ENCODE measurements at regions not wholly inside any gene's neighbourhood (a gene's known extent, or its start where the extent isn't known, plus 50 kb on each side); places are given as distances from the start of the nearest gene placed in this dataset.

- H3K36me3 Mint-ChIP-seq, result no peaks in the 10 kb centered on the region
- H2AFZ ChIP-seq (ENCODE audit: insufficient read depth, low read depth, low read length, poor library complexity, severe bottlenecking), result no peak overlapping the region
- no peak overlapping the region for H3K4me3 Mint-ChIP-seq
- no peaks in the 10 kb centered on the region for H3K36me3 ChIP-seq (replicated peaks in 1 of 2; ENCODE audit: control insufficient read depth in 1 of 2, insufficient read depth in 2 of 2, low read length in 2 of 2)
- H4K20me1 ChIP-seq (ENCODE audit: insufficient read depth, low read length), result no peaks in the 10 kb centered on the region
- H3K27me3 ChIP-seq (ENCODE audit: control insufficient read depth in 2 of 2, insufficient read depth in 2 of 2, low read length in 2 of 2), result no peaks in the 10 kb centered on the region
- H3K4me2 ChIP-seq (replicated peaks; ENCODE audit: extremely low read depth, low read length, poor library complexity, severe bottlenecking), result no peak overlapping the region
- TF ChIP-seq CTCF (IDR thresholded peaks at IDR 0.05), result no peak
- no peaks in the 10 kb centered on the region for H3K4me1 Mint-ChIP-seq
- H3K9ac ChIP-seq (ENCODE audit: insufficient read depth, low read length, poor library complexity, severe bottlenecking), result no peak overlapping the region
- no peak overlapping the region for H3K27ac ChIP-seq (ENCODE audit: low read depth in 1 of 2, low read length in 2 of 2)
- no peaks in the 10 kb centered on the region for H3K4me1 ChIP-seq (ENCODE audit: control insufficient read depth in 1 of 2, insufficient read depth in 2 of 2, low read length in 2 of 2)
- H3K9me3 ChIP-seq (replicated peaks in 1 of 2; ENCODE audit: control insufficient read depth in 1 of 2, insufficient read depth in 1 of 2, low read length in 2 of 2), result peaks cover 0 to 22% of the 10 kb centered on the region in 2 donors
- intact Hi-C loops (cut with micrococcal nuclease), result no loop called here
- peaks cover 6 to 24% (median 13%) of the 10 kb centered on the region in 7 donors for H3K9me3 Mint-ChIP-seq
- no peak overlapping the region for H3K27ac Mint-ChIP-seq
- 90% methylated on average over 3 of the region's 6 CpGs for WGBS (ENCODE audit: insufficient coverage)
- H3K4me3 ChIP-seq (replicated peaks in 1 of 3; ENCODE audit: low read depth in 2 of 3, low read length in 3 of 3), result no peak overlapping the region
- H3K79me2 ChIP-seq (ENCODE audit: insufficient read depth, low read length), result no peaks in the 10 kb centered on the region
- no peak for DNase-seq
- peaks cover 0 to 2% (median 0%) of the 10 kb centered on the region in 3 donors for H3K27me3 Mint-ChIP-seq (ENCODE audit: low read depth in 3 of 3)
Measured at GRCh38 chr4:129394635-129395034, 298.7 kb downstream of the C4orf33 start.

GRCh38 chr4:129403848-129404247 lies 307.9 kb downstream of the C4orf33 start:
- Histone ChIP-seq H3K4me3 (replicated peaks in 1 of 3; ENCODE audit: low read depth in 2 of 3, low read length in 3 of 3) (no peak overlapping the region), H3K27ac (ENCODE audit: low read depth in 1 of 2, low read length in 2 of 2) (no peak overlapping the region), H3K9me3 (replicated peaks in 1 of 2; ENCODE audit: control insufficient read depth in 1 of 2, insufficient read depth in 1 of 2, low read length in 2 of 2) (peaks cover 0 to 3% of the 10 kb centered on the region in 2 donors), H3K79me2 (ENCODE audit: insufficient read depth, low read length) (no peaks in the 10 kb centered on the region), H3K4me1 (ENCODE audit: control insufficient read depth in 1 of 2, insufficient read depth in 2 of 2, low read length in 2 of 2) (no peaks in the 10 kb centered on the region), H4K20me1 (ENCODE audit: insufficient read depth, low read length) (no peaks in the 10 kb centered on the region), H3K4me2 (replicated peaks; ENCODE audit: extremely low read depth, low read length, poor library complexity, severe bottlenecking) (no peak overlapping the region), H3K9ac (ENCODE audit: insufficient read depth, low read length, poor library complexity, severe bottlenecking) (no peak overlapping the region), H3K27me3 (ENCODE audit: control insufficient read depth in 2 of 2, insufficient read depth in 2 of 2, low read length in 2 of 2) (no peaks in the 10 kb centered on the region), H2AFZ (ENCODE audit: insufficient read depth, low read depth, low read length, poor library complexity, severe bottlenecking) (no peak overlapping the region), H3K36me3 (replicated peaks in 1 of 2; ENCODE audit: control insufficient read depth in 1 of 2, insufficient read depth in 2 of 2, low read length in 2 of 2) (no peaks in the 10 kb centered on the region)
- intact Hi-C loops (cut with micrococcal nuclease), result no loop called here
- Mint-ChIP-seq H3K9me3 (peaks cover 4 to 13% (median 12%) of the 10 kb centered on the region in 7 donors), H3K27me3 (ENCODE audit: low read depth in 3 of 3) (peaks cover 0 to 2% (median 0%) of the 10 kb centered on the region in 3 donors), H3K36me3 (no peaks in the 10 kb centered on the region), H3K4me1 (no peaks in the 10 kb centered on the region), H3K4me3 (no peak overlapping the region), H3K27ac (no peak overlapping the region)
- DNase-seq, result no peak
- WGBS (ENCODE audit: insufficient coverage), result no CpG with 5 or more reads among the region's 1 CpG
- no peak for TF ChIP-seq CTCF (IDR thresholded peaks at IDR 0.05)
